Hindlimb muscle (tissue), 1 donor: ENCODE measurements at regions not wholly inside any gene's neighbourhood (a gene's known extent, or its start where the extent isn't known, plus 50 kb on each side); places are given as distances from the start of the nearest gene placed in this dataset.

Experiments used
- DNase-seq: peaks from one replicate; pipeline ENCODE4 v3.0.0-alpha.2; 2013

GRCh38 chr9:75623462-75623861 is 267.0 kb upstream of the PCSK5 start:
- no peak for DNase-seq

DNA sequence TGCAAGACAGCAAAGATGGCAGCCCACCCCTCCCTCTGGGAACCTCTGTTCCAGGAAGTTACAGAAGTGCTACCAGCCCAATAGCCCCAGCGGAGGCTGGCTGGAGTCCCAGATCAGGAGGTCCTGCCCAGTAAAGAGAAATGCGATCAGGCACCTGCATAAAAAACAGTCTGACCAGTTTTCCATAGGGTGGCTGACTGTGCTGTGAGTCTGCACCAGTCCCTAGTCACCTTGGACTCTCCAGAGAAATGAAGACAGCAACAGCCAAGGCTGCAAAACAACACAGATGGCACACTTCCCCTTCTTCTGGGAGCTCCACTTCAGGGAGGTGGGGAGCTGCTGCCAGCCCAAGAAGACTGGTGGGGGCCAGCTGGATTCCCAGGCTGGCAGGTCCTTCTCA is 265.5 kb upstream of the PCSK5 start:
- no peak for DNase-seq

DNA sequence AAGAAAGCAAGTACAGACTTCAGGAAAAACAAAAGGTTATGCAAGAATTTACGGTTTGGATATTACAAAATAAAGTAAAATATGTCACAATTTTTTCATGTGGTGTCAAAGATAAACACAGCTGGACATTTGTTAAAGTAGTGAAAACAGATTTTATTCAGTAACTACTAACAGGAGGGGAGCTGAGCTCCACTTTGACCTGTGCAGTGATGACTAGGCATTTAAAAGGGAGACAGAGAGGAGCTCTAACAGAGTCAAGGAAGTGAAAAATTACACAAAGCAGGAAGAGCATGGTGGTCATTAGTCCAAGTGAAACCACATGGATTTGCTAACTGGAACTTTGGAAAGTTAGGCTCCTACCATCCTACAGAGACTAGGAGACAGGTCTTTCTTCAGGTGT is 263.6 kb upstream of the PCSK5 start:
- DNase-seq = no peak

DNA sequence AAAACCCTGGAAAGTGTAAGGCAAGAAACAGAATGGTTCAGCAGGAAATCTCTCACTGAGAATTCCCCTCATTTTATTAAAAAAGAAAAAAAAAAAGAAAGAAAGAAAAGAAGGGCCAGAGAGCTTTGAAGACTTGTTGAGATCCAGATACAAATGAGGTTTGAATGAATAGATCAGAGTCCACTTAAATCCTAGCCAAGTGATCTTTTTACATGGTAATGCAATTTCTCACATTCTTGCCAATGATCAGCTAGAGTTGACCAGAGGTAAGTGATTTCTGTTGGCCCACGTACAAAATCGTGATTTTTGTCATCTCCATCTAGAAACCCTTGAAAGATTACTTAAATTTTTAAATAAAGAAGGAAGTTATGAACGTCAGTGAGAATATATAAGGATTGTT is 261.5 kb upstream of the PCSK5 start:
- no peak for DNase-seq

DNA sequence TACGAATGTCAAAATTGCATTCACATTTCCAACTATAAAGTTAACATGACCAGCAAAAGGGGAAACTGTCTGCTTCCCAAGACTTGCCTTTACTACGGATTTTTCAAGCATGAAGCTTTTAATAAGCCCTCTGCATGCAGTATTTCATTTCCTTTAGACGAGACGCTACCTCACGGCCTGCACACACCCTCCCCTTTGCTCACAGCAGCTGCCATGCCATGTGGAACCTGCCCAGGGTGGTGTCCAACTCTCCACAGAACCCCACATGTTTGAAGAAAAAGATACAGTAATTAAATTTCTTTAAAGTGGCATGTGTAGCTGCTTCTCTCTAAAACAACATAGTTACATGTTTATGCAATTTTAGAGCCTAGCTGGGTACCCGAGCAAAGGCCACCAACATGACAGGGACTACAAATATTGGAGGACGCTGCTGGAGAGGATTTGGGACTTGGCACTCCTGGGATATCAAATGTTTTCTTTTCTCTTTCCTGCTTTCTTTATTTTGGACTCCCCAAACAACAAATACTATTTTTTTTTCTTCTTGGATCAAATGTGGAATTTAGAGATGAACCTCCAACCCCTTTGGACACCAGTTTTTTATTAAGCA is 256.9 kb upstream of the PCSK5 start:
- DNase-seq = no peak

DNA sequence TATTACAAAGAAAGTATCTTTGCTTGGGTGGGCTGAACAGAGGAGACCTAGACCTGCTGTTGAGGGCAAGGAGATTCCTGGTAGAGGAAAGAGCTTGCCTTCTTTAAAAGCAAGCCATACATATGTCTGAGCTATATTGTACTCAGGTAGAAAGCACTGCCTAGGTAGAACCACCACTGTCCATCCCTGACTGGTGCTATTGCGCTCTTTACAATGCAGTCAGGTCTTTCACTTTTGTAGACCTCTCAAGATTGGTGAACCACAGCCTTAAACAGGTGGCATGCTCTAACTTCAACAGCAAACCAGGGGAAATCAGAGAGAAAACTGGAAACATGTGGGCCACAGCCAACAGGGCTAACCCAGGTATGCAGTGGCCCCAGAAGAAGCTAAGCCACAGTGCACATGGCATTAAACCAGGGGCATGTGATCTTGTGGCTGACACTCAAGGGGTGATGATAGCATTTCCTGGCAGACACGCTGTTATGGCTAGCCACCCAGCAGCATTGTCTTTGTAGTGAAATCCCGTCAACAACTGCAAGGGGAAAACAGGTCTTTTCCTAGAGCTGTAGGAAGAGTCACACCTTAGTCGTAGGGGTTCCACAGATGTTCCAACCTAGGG is 253.9 kb upstream of the PCSK5 start:
- DNase-seq = no peak

DNA sequence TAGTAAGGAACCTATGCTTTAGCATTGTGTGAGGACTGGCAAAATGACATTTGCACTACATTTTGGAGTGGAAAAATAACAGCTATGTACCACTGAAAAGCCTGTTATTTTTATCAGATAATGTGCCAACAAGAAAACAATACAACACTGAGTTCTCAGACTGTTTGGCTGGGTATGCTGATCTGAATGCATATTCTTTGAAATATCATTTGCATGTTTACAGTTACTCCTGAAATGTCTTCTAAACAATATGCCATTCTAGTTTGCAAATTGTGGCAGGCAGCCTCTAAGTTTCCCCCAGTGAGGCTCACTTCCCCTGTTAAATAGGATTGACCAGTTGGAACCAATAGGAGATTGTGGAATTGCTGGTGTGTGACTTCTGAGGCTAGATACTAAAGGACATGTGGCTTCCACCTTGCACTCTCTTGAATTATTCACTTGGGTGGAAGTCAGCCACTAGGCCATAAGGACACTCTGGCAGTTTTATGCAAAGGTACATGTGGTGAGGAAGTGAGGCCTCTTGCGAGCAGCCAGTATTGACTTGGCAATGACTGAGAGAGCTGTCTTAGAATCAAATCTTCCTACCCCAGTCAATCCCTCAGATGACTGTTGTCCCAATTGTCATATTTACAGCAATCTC is 250.4 kb upstream of the PCSK5 start:
- DNase-seq = no peak

DNA sequence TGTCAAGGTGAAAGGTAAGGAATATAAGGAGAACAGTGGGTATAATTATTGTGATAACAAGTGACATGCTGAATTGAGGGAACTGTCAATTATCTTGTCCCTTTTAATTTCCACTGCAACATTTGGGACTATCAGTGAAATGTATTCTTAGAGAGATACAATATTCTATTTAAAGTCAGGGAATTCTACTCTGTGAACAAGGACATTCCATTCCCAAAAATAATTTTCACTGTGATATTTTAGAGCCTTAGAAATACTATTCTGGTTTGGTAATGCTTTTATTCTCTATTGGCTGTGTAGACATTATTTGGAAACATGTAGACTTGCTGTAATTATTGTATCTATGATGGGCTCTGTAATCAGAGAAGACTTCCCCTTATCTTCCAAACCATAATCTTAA is 248.0 kb upstream of the PCSK5 start:
- DNase-seq = no peak

DNA sequence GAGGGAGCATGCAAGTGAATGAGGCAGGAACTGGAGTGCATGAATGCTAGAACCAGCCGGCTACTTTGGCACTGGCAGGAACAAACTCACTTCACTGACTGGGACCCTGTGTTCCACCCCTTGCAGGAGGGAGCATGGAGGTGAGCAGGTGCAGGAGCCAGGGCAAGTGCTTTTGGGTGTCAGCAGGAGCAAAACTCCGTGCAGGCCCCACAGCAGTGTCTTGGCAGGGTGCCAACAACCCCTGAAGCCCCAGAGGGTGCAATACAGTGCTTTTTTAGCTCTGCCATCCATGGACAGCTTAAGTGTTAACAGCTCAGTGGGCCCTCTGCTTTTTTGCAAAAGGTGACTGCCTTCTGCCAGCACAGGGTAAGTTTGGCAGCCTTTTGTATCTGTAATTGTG is 245.8 kb upstream of the PCSK5 start:
- no peak for DNase-seq

DNA sequence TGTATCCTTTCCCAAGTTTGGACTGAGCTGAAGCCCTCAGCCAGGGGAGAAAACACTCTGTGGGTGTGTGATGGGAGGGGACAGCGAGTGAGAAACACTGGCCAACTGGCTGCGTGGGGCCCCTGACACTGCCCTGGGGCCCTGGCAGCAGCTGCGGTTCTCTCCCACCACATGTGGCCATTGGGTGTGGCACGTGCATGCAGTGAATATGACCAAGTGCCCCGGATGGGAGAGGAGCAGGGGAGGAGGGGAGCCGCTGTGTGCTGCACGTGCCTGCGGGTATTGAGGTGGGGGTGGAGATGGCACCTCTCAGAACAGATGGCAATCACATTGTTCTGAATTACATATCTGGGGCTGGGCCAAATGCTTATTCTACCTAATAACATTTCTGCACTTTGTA is 242.4 kb upstream of the PCSK5 start:
- DNase-seq = no peak

DNA sequence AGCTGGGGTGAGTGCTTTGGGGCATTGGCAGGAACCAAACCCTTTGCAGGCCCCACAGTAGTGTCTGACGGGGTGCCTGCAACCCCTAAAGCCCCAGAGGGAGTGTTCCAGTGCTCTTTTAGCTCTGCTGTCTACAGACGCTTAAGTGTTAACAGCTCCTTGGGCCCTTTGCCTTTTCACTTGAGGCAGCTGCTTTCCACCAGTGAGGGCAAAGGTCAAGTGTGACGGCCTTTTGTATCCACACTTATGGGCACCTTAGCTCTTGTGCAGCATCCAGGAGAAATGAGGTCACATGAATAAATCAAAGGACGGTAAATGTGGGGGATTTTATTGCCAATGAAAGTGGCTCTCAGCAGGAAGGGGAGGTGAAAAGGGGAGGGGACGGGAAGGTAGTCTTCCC is 241.4 kb upstream of the PCSK5 start:
- DNase-seq = no peak

GRCh38 chr9:75651709-75652108 is 238.8 kb upstream of the PCSK5 start:
- DNase-seq = no peak

DNA sequence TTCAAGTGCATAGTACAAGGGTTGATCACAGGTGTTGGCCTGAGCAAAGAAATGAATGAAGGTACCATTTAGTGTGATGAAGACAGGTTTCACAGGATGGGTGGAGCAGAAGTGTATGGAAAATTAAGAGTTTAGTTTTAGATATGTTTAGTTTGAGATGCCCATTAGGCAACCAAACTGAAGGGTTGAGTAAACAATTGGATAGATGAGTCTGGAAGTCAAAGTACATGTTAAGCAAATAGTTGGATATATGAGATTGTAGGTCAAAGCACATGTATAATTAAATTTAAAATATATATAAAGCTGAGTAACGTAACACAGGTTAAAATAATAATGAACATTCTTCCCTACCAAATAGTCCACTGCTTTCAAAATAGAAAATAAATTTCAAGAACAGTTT is 237.1 kb upstream of the PCSK5 start:
- no peak for DNase-seq

DNA sequence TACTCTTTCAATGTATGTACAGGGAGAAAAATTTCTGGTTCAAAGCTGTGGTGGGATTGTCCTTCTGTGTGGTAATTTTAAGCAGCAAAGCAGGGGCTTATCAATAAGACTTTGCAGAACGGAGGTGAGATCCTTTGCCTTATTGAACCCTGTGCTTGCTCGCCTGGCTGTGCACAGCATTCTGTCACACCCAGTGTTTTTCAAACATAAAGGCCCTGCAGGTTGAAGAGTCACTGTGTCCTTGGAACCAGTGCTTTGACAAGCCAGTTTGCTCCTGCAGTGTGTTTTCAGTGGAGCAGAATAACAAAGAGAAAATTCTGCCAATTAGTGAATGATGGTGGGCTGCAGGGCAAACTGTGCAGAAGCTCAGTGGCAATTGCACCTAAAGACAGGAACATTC is 236.7 kb upstream of the PCSK5 start:
- DNase-seq = no peak

GRCh38 chr9:75657015-75657414 is 233.5 kb upstream of the PCSK5 start:
- DNase-seq = no peak

DNA sequence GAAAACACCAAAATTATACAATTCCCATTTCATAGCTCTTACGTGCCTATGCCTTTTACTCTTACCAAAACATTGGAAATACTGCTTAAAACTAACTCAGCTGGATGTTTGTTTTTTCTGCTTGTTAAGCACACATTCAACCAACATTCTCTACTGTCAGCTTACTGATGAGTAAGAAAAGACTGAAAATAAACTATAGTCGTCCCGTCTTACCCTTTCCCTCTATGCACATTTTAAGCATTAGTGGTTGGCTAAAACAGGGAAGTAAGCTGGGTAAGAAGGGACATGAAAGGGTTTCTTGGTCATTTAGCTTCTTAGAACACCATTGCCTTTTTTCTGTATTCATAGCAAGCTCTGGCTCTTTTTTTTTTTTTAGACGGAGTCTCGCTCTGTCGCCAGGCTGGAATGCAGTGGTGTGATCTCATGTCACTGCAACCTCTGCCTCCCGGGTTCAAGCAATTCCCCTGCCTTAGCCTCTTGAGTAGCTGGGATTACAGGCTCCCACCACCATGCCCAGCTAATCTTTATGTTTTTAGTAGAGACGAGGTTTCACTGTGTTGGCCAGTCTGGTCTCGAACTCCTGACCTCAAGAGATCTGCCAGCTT is 232.1 kb upstream of the PCSK5 start:
- DNase-seq = no peak

- no peak for DNase-seq
Measured at GRCh38 chr9:75664597-75664996, 225.9 kb upstream of the PCSK5 start.

DNA sequence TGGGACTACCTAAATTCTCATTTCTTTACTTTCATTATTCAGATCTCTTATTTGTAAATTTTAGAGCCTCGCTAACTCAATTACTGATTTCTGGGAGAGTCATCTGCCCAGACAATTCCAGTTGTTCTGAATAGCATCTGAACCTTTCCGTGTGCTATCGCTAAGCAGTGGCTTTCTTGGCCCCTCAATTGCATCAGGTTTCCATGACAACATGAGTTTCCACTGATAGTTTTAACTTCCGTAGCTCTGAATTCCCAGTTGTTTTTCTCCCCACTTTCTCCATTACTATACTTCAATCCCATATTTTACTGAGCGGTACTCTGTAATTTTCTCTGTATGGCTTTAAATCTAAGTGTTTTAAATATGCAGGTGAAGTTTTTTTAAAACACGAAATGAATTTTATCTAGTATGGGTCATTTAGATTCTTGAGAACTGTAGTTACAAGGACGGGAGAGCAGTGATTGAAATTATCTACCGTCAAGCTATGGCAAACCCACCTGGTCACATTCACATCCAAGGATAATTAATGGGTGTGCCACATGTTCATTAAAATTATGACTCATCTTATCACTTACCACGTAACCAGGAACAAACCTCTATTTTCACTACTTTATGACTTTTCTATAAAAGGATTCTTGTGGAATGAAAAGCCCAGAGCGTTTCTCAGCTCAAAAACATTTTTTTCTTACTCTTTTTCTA is 223.5 kb upstream of the PCSK5 start:
- DNase-seq = peak; percentile 15

- no peak for DNase-seq
Measured at GRCh38 chr9:75669721-75670120, 220.8 kb upstream of the PCSK5 start.

DNA sequence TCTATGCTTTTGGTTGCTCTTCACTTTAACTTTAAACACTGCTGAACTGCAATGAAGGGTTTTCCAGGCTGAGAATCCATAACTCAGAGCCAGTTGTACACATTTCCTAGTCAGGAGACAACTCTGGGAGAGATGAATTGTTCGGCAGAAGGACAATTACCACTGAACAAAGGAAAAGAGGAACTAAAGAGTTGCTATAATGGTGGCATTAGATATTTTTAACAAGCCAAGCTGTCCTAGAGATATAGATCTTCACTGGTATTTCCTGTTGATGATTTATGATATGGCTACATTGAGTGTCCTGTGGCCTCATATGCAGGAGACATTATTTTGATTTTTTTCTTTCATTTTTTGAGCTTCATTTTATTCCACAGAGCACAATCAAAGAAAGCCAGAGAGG is 219.1 kb upstream of the PCSK5 start:
- DNase-seq = no peak

- no peak for DNase-seq
Measured at GRCh38 chr9:75672478-75672877, 218.0 kb upstream of the PCSK5 start.

- DNase-seq = no peak
Measured at GRCh38 chr9:75683591-75683990, 206.9 kb upstream of the PCSK5 start.

DNA sequence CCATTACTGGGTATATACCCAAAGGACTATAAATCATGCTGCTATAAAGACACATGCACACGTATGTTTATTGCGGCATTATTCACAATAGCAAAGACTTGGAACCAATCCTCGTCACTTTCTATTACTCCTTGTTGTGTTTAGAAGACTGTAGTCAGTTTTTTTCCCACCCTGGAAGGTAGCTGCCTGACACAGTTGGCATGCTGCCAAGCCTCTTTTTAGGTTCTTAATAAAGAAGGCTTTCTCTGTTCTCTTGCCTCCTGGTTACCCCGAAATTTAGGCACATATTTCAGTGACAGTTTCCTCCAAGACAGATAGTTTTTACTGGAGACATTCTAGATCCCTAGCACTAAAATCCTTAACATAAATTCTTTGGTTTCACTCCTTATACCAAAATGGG is 205.4 kb upstream of the PCSK5 start:
- DNase-seq = no peak
